GM12878 (cell line): ENCODE measurements at regions not wholly inside any gene's neighbourhood (a gene's known extent, or its start where the extent isn't known, plus 50 kb on each side); places are given as distances from the start of the nearest gene placed in this dataset.

ENCODE experiments used
- ATAC-seq: fragments of 200-7000 bp; cut with Tn5 transposase; 3 replicates; pipeline ENCODE4 v1.9.1; 2020; ENCODE audit warnings: mild to moderate bottlenecking, moderate library complexity
- BruUV-seq: library from RNA; stranded (reverse); fragments of 400-500 nt; replicated peaks from 2 replicates; lab custom pipeline; 2021; lab: Mats Ljungman, UMichigan
- CTCF ChIA-PET: fragments of 300-600 bp; sonication (Branson Sonifier 250); formaldehyde crosslinking; extraction: SDS; loops from one replicate; lab custom pipeline; 2021; ENCODE audit warnings: inconsistent platforms; lab: Yijun Ruan, JAX
- POLR2A ChIA-PET: fragments of 350-600 bp; formaldehyde crosslinking; extraction: SDS; loops from one replicate; lab custom pipeline; 2021; ENCODE audit warnings: inconsistent platforms; lab: Charles Lee
- RAD21 ChIA-PET: fragments of 300-600 bp; sonication (Branson Sonifier 250); formaldehyde crosslinking; loops from one replicate; lab custom pipeline; 2023; ENCODE audit warnings: antibody characterized with exemption; ENCODE audit not compliant: unreplicated experiment; lab: Charles Lee
- SMC1A ChIA-PET: fragments of 300-600 bp; sonication (Branson Sonifier 250); formaldehyde crosslinking; loops from one replicate; lab custom pipeline; 2023; ENCODE audit not compliant: unreplicated experiment, uncharacterized antibody; lab: Charles Lee
- DNase-seq: peaks from one replicate; pipeline ENCODE4 v3.0.0-alpha.2; 2011; ENCODE audit warnings: low read depth, low spot score
- FAIRE-seq: peaks from 3 replicates; lab custom pipeline; 2011; peaks lifted over from hg19 to GRCh38; lab: Jason Lieb, UNC
- H2AFZ ChIP-seq: 2 replicates; pipeline ENCODE4 v1.6.0; 2011; ENCODE audit warnings: low read depth, low read length, control low read depth; ENCODE audit not compliant: control insufficient read depth
- H3K27ac ChIP-seq: 2 replicates; pipeline ENCODE4 v1.5.1; 2011; ENCODE audit warnings: control low read depth; ENCODE audit not compliant: control insufficient read depth, insufficient read depth
- H3K27me3 ChIP-seq, 2 experiments: replicated peaks in 1 of 2; 2 replicates each; pipeline versions ENCODE4 v1.6.0 to v1.6.1; 2011; ENCODE audit warnings: low read length in 1 of 2; ENCODE audit not compliant: control insufficient read depth in 2 of 2, insufficient read depth in 2 of 2
- H3K36me3 ChIP-seq, 2 experiments: 2 replicates each; pipeline ENCODE4 v1.5.1; 2011; ENCODE audit warnings: low read length in 1 of 2; ENCODE audit not compliant: control insufficient read depth in 2 of 2, insufficient read depth in 2 of 2
- H3K4me1 ChIP-seq: 2 replicates; pipeline ENCODE4 v1.6.1; 2011; ENCODE audit warnings: mild to moderate bottlenecking, low read length, moderate library complexity, mixed read lengths; ENCODE audit not compliant: control insufficient read depth, insufficient read depth
- H3K4me2 ChIP-seq: 2 replicates; pipeline ENCODE4 v1.6.0; 2011; ENCODE audit warnings: control low read depth; ENCODE audit not compliant: control insufficient read depth, insufficient read depth
- H3K4me3 ChIP-seq: fragments of 200-600 bp; sonication (generic); 2 replicates; pipeline ENCODE4 v1.5.1; 2016
- H3K79me2 ChIP-seq: 2 replicates; pipeline ENCODE4 v1.6.0; 2011; ENCODE audit warnings: low read length; ENCODE audit not compliant: control insufficient read depth, insufficient read depth
- H3K9ac ChIP-seq: 2 replicates; pipeline ENCODE4 v1.8.0; 2011; ENCODE audit warnings: low read length, control low read depth, mixed read lengths; ENCODE audit not compliant: control insufficient read depth, insufficient read depth
- H3K9me3 ChIP-seq: replicated peaks from 3 replicates; pipeline ENCODE4 v1.5.1; 2011; ENCODE audit warnings: mild to moderate bottlenecking, low read length; ENCODE audit not compliant: control insufficient read depth, insufficient read depth
- H4K20me1 ChIP-seq: 2 replicates; pipeline ENCODE4 v1.6.0; 2011; ENCODE audit not compliant: control insufficient read depth, insufficient read depth
- MTA2 ChIP-seq: fragments of 450-650 bp; IDR thresholded peaks from 2 replicates; pipeline ENCODE4 v1.6.1; 2016; ENCODE audit warnings: low read depth, mild to moderate bottlenecking, moderate library complexity
- RELB ChIP-seq: fragments of 450-650 bp; IDR thresholded peaks from 2 replicates; pipeline ENCODE4 v1.6.1; 2017; ENCODE audit warnings: low read depth, mild to moderate bottlenecking, moderate library complexity
- RUNX3 ChIP-seq: IDR thresholded peaks from 2 replicates; pipeline ENCODE4 v1.6.1; 2012; ENCODE audit warnings: low read length, inconsistent platforms
- SMAD5 ChIP-seq: IDR thresholded peaks from 2 replicates; pipeline ENCODE4 v1.6.1; 2016; ENCODE audit warnings: antibody characterized with exemption, low read depth
- TBL1XR1 ChIP-seq: IDR thresholded peaks from 2 replicates; pipeline ENCODE4 v1.6.1; 2012; ENCODE audit warnings: low read depth, low read length, improper control_type of control experiment
- TCF7 ChIP-seq: IDR thresholded peaks from 2 replicates; pipeline ENCODE4 v1.6.1; 2014; ENCODE audit warnings: antibody characterized with exemption, borderline replicate concordance
- WGBS: methylation state at CpG from one replicate; pipeline ENCODE4 v1.1.6; 2016; ENCODE audit warnings: low lambda C conversion rate; ENCODE audit not compliant: insufficient replicate concordance, insufficient coverage; ENCODE audit errors: missing lambda C conversion rate; 5-methylcytosine and 5-hydroxymethylcytosine counted together
- in situ Hi-C: fragments of 300-500 bp; cut with MboI; formaldehyde crosslinking; loops from 9 replicates; pipeline ENCODE4 v1.14.3; 2018; ENCODE audit warnings: mixed read lengths
- intact Hi-C: fragments of 100-400 bp; cut with micrococcal nuclease; formaldehyde crosslinking; loops from one replicate; pipeline ENCODE4 v1.14.2; 2022; ENCODE audit not compliant: unreplicated experiment
- TF ChIP-seq, protein P1 (sequence below): IDR thresholded peaks from 2 replicates; pipeline ENCODE4 v1.6.1; 2011; ENCODE audit warnings: borderline replicate concordance, low read depth, mild to moderate bottlenecking, moderate library complexity, mixed read lengths, low read length; ENCODE audit not compliant: insufficient read depth; ENCODE audit errors: extremely low read length
- TF ChIP-seq, protein P2 (sequence below): IDR thresholded peaks from 2 replicates; pipeline ENCODE4 v1.6.1; 2011; ENCODE audit warnings: low read depth, low read length, improper control_type of control experiment, borderline replicate concordance

- TF ChIP-seq, protein P1, sequence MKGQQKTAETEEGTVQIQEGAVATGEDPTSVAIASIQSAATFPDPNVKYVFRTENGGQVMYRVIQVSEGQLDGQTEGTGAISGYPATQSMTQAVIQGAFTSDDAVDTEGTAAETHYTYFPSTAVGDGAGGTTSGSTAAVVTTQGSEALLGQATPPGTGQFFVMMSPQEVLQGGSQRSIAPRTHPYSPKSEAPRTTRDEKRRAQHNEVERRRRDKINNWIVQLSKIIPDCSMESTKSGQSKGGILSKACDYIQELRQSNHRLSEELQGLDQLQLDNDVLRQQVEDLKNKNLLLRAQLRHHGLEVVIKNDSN, result no peak
- no peak for TF ChIP-seq TCF7
- TF ChIP-seq, all 136 proteins: peak for 0
Observed at GRCh38 chr14:60563113-60563512, 54.2 kb downstream of the SIX6 start (continued).

DNA sequence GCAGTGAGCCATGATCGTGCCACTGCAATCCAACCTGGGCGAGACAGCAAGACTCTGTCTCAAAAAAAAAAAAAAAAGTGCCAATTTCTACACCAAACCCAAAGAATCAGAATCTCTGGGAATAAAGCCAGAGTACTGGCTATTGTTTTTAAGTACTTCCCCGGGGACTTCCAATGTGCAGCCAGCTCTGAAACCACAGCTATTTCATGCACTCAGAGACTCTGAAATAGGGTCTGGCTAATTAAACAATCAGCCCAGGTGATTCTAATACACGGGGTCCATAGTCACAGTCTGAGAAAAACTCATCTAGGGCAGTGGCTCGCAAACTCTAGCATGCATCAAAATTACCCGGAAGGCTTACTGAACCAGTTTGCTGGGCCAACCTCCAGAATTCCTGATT, 56.3 kb downstream of the SIX6 start:
- Histone ChIP-seq H3K9ac (no peak overlapping the region), H3K79me2 (no peaks in the 10 kb centered on the region), H3K9me3 (no peaks in the 10 kb centered on the region), H3K27me3 (no peaks in the 10 kb centered on the region; a peak in 1 of 4 replicates), H3K36me3 (no peaks in the 10 kb centered on the region)
- ATAC-seq (peak; percentile 61), FAIRE-seq (no peak), DNase-seq (no peak)
- CTCF ChIA-PET, result interaction anchor here (0.6 to 1.7 kb wide), 11 partner anchors 127 to 989 kb away, joined by 3 to 26 read pairs (median 3); partner anchors contain the start of gene CCDC175
- in situ Hi-C loops, result loop anchor here (5.0 kb wide), 1 partner anchor 498 kb away; no protein-coding TSS in a partner anchor
- no TSS peak for BruUV-seq
- 37% methylated on average over 6 of the region's 6 CpGs for WGBS
- TF ChIP-seq MTA2, result peak; percentile 46; the same call in 1 of the 2 replicates
- TF ChIP-seq RUNX3, result peak; percentile 41
- TF ChIP-seq RELB, result peak; percentile 48
- TF ChIP-seq TBL1XR1, result no peak
- TF ChIP-seq, protein P2, sequence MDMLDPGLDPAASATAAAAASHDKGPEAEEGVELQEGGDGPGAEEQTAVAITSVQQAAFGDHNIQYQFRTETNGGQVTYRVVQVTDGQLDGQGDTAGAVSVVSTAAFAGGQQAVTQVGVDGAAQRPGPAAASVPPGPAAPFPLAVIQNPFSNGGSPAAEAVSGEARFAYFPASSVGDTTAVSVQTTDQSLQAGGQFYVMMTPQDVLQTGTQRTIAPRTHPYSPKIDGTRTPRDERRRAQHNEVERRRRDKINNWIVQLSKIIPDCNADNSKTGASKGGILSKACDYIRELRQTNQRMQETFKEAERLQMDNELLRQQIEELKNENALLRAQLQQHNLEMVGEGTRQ, result no peak
- no peak for TF ChIP-seq SMAD5
- TF ChIP-seq, all 136 proteins: peak for 3
- Histone ChIP-seq H3K4me3 (no peak overlapping the region), H4K20me1 (no peaks in the 10 kb centered on the region), H2AFZ (no peak overlapping the region), H3K4me1 (0 out of 2 replicates have a peak, but pooled peaks cover 5% of the 10 kb centered on the region), H3K27ac (no peak overlapping the region), H3K4me2 (no peak overlapping the region)
- ChIA-PET SMC1A (interaction anchor here (0.7 to 1.7 kb wide), 5 partner anchors 8 to 234 kb away, joined by 3 to 11 read pairs (median 4); no protein-coding TSS in a partner anchor), POLR2A (no interaction called here), RAD21 (interaction anchor here (0.7 to 1.8 kb wide), 4 partner anchors 207 to 376 kb away, joined by 3 to 9 read pairs (median 6); no protein-coding TSS in a partner anchor)
- intact Hi-C loops, result loop anchor here (10.0 kb wide), 1 partner anchor 600 kb away; no protein-coding TSS in a partner anchor
